ENCODE measurements at regions not wholly inside any gene's neighbourhood (a gene's known extent, or its start where the extent isn't known, plus 50 kb on each side); places are given as distances from the start of the nearest gene placed in this dataset.

DNA sequence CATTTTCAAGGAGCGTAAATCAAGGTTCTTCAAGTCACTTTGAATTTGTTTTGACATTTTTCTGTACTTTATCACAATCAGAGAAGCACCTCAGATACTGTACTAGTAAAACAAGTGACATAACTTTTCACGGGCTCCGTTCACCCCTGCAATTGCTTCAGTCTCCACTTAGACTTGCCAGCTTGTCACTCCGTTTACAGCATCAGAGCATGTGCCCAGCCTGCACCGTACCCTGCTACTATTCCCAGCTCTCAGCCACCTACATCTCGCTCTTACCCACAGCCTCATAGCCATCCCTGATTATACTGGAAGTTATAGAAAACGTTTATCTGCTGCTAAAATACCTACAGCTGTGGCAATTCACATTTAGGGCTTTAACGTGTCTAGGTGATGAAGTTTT lies 135.3 kb upstream of the TENM3 start:
- CTCF ChIA-PET: no interaction called here
- no peak overlapping the region for H2AFZ ChIP-seq (ENCODE audit: control insufficient read depth, low read depth, low read length)
- no peaks in the 10 kb centered on the region for H3K79me2 ChIP-seq (ENCODE audit: control insufficient read depth, insufficient read depth, low read length)
- 26% methylated on average over 8 of the region's 8 CpGs for WGBS (ENCODE audit: insufficient coverage, insufficient replicate concordance, low lambda C conversion rate, missing lambda C conversion rate)
- H3K9me3 ChIP-seq (replicated peaks; ENCODE audit: control insufficient read depth, insufficient read depth, low read length): no peaks in the 10 kb centered on the region
- TF ChIP-seq, protein P1, sequence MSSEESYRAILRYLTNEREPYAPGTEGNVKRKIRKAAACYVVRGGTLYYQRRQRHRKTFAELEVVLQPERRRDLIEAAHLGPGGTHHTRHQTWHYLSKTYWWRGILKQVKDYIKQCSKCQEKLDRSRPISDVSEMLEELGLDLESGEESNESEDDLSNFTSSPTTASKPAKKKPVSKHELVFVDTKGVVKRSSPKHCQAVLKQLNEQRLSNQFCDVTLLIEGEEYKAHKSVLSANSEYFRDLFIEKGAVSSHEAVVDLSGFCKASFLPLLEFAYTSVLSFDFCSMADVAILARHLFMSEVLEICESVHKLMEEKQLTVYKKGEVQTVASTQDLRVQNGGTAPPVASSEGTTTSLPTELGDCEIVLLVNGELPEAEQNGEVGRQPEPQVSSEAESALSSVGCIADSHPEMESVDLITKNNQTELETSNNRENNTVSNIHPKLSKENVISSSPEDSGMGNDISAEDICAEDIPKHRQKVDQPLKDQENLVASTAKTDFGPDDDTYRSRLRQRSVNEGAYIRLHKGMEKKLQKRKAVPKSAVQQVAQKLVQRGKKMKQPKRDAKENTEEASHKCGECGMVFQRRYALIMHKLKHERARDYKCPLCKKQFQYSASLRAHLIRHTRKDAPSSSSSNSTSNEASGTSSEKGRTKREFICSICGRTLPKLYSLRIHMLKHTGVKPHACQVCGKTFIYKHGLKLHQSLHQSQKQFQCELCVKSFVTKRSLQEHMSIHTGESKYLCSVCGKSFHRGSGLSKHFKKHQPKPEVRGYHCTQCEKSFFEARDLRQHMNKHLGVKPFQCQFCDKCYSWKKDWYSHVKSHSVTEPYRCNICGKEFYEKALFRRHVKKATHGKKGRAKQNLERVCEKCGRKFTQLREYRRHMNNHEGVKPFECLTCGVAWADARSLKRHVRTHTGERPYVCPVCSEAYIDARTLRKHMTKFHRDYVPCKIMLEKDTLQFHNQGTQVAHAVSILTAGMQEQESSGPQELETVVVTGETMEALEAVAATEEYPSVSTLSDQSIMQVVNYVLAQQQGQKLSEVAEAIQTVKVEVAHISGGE (CRISPR knock-in tag; IDR thresholded peaks at IDR 0.05): no peak
- no peak for TF ChIP-seq NFYA (IDR thresholded peaks at IDR 0.05; ENCODE audit: borderline replicate concordance, low read depth, low read length)
- TF ChIP-seq SMAD1 (IDR thresholded peaks at IDR 0.05; ENCODE audit: low read depth, partially characterized antibody): no peak
- TF ChIP-seq, protein P2, sequence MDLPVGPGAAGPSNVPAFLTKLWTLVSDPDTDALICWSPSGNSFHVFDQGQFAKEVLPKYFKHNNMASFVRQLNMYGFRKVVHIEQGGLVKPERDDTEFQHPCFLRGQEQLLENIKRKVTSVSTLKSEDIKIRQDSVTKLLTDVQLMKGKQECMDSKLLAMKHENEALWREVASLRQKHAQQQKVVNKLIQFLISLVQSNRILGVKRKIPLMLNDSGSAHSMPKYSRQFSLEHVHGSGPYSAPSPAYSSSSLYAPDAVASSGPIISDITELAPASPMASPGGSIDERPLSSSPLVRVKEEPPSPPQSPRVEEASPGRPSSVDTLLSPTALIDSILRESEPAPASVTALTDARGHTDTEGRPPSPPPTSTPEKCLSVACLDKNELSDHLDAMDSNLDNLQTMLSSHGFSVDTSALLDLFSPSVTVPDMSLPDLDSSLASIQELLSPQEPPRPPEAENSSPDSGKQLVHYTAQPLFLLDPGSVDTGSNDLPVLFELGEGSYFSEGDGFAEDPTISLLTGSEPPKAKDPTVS (IDR thresholded peaks at IDR 0.05; ENCODE audit: low read depth, low read length): no peak
- no peak for TF ChIP-seq NFYB (IDR thresholded peaks at IDR 0.05; ENCODE audit: insufficient read depth, low read depth, low read length)
- TF ChIP-seq HDAC2 (IDR thresholded peaks at IDR 0.05): no peak
- TF ChIP-seq JUND (IDR thresholded peaks at IDR 0.05; ENCODE audit: low read depth, low read length): no peak
- TF ChIP-seq, protein P3, sequence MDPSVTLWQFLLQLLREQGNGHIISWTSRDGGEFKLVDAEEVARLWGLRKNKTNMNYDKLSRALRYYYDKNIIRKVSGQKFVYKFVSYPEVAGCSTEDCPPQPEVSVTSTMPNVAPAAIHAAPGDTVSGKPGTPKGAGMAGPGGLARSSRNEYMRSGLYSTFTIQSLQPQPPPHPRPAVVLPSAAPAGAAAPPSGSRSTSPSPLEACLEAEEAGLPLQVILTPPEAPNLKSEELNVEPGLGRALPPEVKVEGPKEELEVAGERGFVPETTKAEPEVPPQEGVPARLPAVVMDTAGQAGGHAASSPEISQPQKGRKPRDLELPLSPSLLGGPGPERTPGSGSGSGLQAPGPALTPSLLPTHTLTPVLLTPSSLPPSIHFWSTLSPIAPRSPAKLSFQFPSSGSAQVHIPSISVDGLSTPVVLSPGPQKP (IDR thresholded peaks at IDR 0.05; ENCODE audit: low read depth, low read length): no peak
- no peak for TF ChIP-seq ZNF384 (IDR thresholded peaks at IDR 0.05; ENCODE audit: borderline replicate concordance, low read depth, low read length)
- no peak for TF ChIP-seq MTA3 (IDR thresholded peaks at IDR 0.05; ENCODE audit: borderline replicate concordance, low read length)
- TF ChIP-seq SREBF2 (IDR thresholded peaks at IDR 0.05; ENCODE audit: low read length): no peak
- no peak for TF ChIP-seq YY1 (IDR thresholded peaks at IDR 0.05; ENCODE audit: low read depth, low read length)
- TF ChIP-seq BHLHE40 (IDR thresholded peaks at IDR 0.05; ENCODE audit: borderline replicate concordance in 1 of 2, low read depth in 2 of 2, low read length in 1 of 2): no peak
- TF ChIP-seq MXI1 (IDR thresholded peaks at IDR 0.05; ENCODE audit: low read depth, low read length): no peak
- no peak for TF ChIP-seq EP300 (IDR thresholded peaks at IDR 0.05; ENCODE audit: borderline replicate concordance in 1 of 2, control insufficient read depth in 1 of 2, low read depth in 2 of 2, low read length in 2 of 2)
- no peak for TF ChIP-seq TARDBP (IDR thresholded peaks at IDR 0.05; ENCODE audit: borderline replicate concordance)
- no peak for TF ChIP-seq RUNX3 (IDR thresholded peaks at IDR 0.05; ENCODE audit: low read length)
- intact Hi-C loops (cut with micrococcal nuclease; ENCODE audit: unreplicated experiment) (no loop called here), in situ Hi-C loops (cut with MboI) (no loop called here)
- no peak for DNase-seq (ENCODE audit: low read depth, low spot score)
- no peak overlapping the region for H3K9ac ChIP-seq (ENCODE audit: control insufficient read depth, insufficient read depth, low read length)
- no peak for ATAC-seq
- H3K4me3 ChIP-seq: no peak overlapping the region
- SMC1A ChIA-PET (ENCODE audit: uncharacterized antibody, unreplicated experiment): no interaction called here
- H3K36me3 ChIP-seq (ENCODE audit: control insufficient read depth in 2 of 2, insufficient read depth in 2 of 2, low read length in 1 of 2): no peaks in the 10 kb centered on the region
- POLR2A ChIA-PET: no interaction called here
- BruUV-seq (replicated peaks): no TSS peak
- no peaks in the 10 kb centered on the region; a peak in 1 of 4 replicates for H3K27me3 ChIP-seq (replicated peaks in 1 of 2; ENCODE audit: control insufficient read depth in 2 of 2, insufficient read depth in 2 of 2, low read length in 1 of 2)
- no peak overlapping the region for H3K27ac ChIP-seq (ENCODE audit: control insufficient read depth, insufficient read depth)
- H4K20me1 ChIP-seq (ENCODE audit: control insufficient read depth, insufficient read depth): no peaks in the 10 kb centered on the region
- H3K4me1 ChIP-seq (ENCODE audit: control insufficient read depth, insufficient read depth, low read length): no peaks in the 10 kb centered on the region
- RAD21 ChIA-PET (ENCODE audit: unreplicated experiment): no interaction called here
- no peak overlapping the region for H3K4me2 ChIP-seq (ENCODE audit: control insufficient read depth, insufficient read depth)
- FAIRE-seq: no peak

Measured in GM12878 (cell line).